Left lung (tissue), 4 donors: ENCODE measurements at regions not wholly inside any gene's neighbourhood (a gene's known extent, or its start where the extent isn't known, plus 50 kb on each side); places are given as distances from the start of the nearest gene placed in this dataset.

Experiments used
- ATAC-seq: fragments of 200-7000 bp; cut with Tn5 transposase; one replicate; pipeline ENCODE4 v1.9.1; 2020; ENCODE audit warnings: moderate library complexity
- DNase-seq, 4 donors: peaks; one replicate each; pipeline ENCODE4 v3.0.0-alpha.2; 2013 to 2020
- H3K27ac ChIP-seq, 2 donors: fragments of 200-600 bp; sonication (generic) in 1 of 2; one replicate each; pipeline versions ENCODE4 v1.5.0 to v1.8.0; 2020 to 2021
- H3K27me3 ChIP-seq, 2 donors: fragments of 200-600 bp; sonication (generic) in 1 of 2; one replicate each; pipeline versions ENCODE4 v1.5.0 to v1.8.0; 2020 to 2021
- H3K36me3 ChIP-seq, 2 donors: fragments of 200-600 bp; sonication (generic) in 1 of 2; one replicate each; pipeline versions ENCODE4 v1.5.0 to v1.8.0; 2020 to 2021
- H3K4me1 ChIP-seq, 2 donors: fragments of 200-600 bp; one replicate each; pipeline ENCODE4 v1.8.0; 2021
- H3K4me3 ChIP-seq, 2 donors: fragments of 200-600 bp; sonication (generic) in 1 of 2; one replicate each; pipeline versions ENCODE4 v1.5.0 to v1.8.0; 2020 to 2021; ENCODE audit warnings: mild to moderate bottlenecking in 1 of 2
- H3K9me3 ChIP-seq, 2 donors: fragments of 200-600 bp; sonication (generic) in 1 of 2; one replicate each; pipeline versions ENCODE4 v1.5.0 to v1.8.0; 2020 to 2021
- CTCF ChIP-seq, 2 donors: fragments of 200-600 bp; sonication (generic) in 1 of 2; IDR thresholded peaks; one replicate each; pipeline versions ENCODE4 v1.5.0 to v1.8.0; 2021; ENCODE audit warnings: antibody characterized with exemption in 2 of 2
- intact Hi-C, 2 donors: fragments of 100-400 bp; cut with DNase I; formaldehyde crosslinking; loops; one replicate each; pipeline versions ENCODE4 v1.11.2 to v1.14.2; 2022
- donor health status: DM: no; HTN: yes; CAD: no.
- donor health status: DM: no; HTN: no; CAD: no.

GRCh38 chr2:105600602-105600948 is 144.1 kb upstream of the NCK2 start:
- Histone ChIP-seq H3K4me3 (no peak overlapping the region), H3K27me3 (no peaks in the 10 kb centered on the region), H3K9me3 (no peaks in the 10 kb centered on the region), H3K36me3 (no peaks in the 10 kb centered on the region), H3K4me1 (no peaks in the 10 kb centered on the region), H3K27ac (no peak overlapping the region)
- TF ChIP-seq CTCF (IDR thresholded peaks at IDR 0.05), result no peak
- no peak for ATAC-seq
- DNase-seq, result no peak
- intact Hi-C loops, result no loop called here

- Histone ChIP-seq H3K27me3 (no peaks in the 10 kb centered on the region), H3K4me1 (no peaks in the 10 kb centered on the region), H3K9me3 (no peaks in the 10 kb centered on the region), H3K27ac (no peak overlapping the region), H3K4me3 (no peak overlapping the region), H3K36me3 (no peaks in the 10 kb centered on the region)
- TF ChIP-seq CTCF (IDR thresholded peaks at IDR 0.05), result no peak
- DNase-seq, result no peak
- intact Hi-C loops, result no loop called here
- ATAC-seq, result no peak
Measured at GRCh38 chr2:105600037-105600442, 144.7 kb upstream of the NCK2 start.

- Histone ChIP-seq H3K36me3 (no peaks in the 10 kb centered on the region), H3K9me3 (no peaks in the 10 kb centered on the region), H3K27ac (no peak overlapping the region), H3K4me3 (no peak overlapping the region), H3K4me1 (no peaks in the 10 kb centered on the region), H3K27me3 (no peaks in the 10 kb centered on the region)
- DNase-seq (peak in 2 of 4 donors; percentile 59 to 63), ATAC-seq (no peak)
- intact Hi-C loops, result no loop called here
- no peak for TF ChIP-seq CTCF (IDR thresholded peaks at IDR 0.05)
Measured at GRCh38 chr2:105598829-105599698, 145.6 kb upstream of the NCK2 start.

- H3K4me3 ChIP-seq, result no peak overlapping the region
- no peaks in the 10 kb centered on the region for H3K27me3 ChIP-seq
- no peaks in the 10 kb centered on the region for H3K9me3 ChIP-seq
- no peak overlapping the region for H3K27ac ChIP-seq
- TF ChIP-seq CTCF (IDR thresholded peaks at IDR 0.05), result no peak
- ATAC-seq (no peak), DNase-seq (no peak)
- H3K4me1 ChIP-seq, result no peaks in the 10 kb centered on the region
- intact Hi-C loops, result no loop called here
- H3K36me3 ChIP-seq, result no peaks in the 10 kb centered on the region
Measured at GRCh38 chr2:105597806-105598803, 146.6 kb upstream of the NCK2 start.
